Spleen (tissue), 11 donors: ENCODE measurements at regions not wholly inside any gene's neighbourhood (a gene's known extent, or its start where the extent isn't known, plus 50 kb on each side); places are given as distances from the start of the nearest gene placed in this dataset.

Experiments
- DNase-seq: peaks from one replicate; pipeline ENCODE4 v3.0.0-alpha.2; 2020
- H3K27ac ChIP-seq, 8 donors: fragments of 200-600 bp; sonication (generic) in 7 of 8; 1 replicate in 4 of 8; 2 replicates in 4 of 8; pipeline versions ENCODE4 v1.5.0 to v1.8.0; 2016 to 2021; ENCODE audit warnings: inconsistent platforms in 4 of 8, mild to moderate bottlenecking in 4 of 8, moderate library complexity in 1 of 8
- H3K27me3 ChIP-seq, 7 donors: fragments of 200-600 bp; sonication (generic) in 6 of 7; replicated peaks in 1 of 7; 1 replicate in 4 of 7; 2 replicates in 3 of 7; pipeline versions ENCODE4 v1.5.0 to v1.8.0; 2016 to 2021; ENCODE audit warnings: inconsistent platforms in 3 of 7, mild to moderate bottlenecking in 1 of 7
- H3K36me3 ChIP-seq, 6 donors: fragments of 200-600 bp; sonication (generic) in 5 of 6; 1 replicate in 4 of 6; 2 replicates in 2 of 6; pipeline versions ENCODE4 v1.5.0 to v1.8.0; 2016 to 2021; ENCODE audit warnings: inconsistent platforms in 2 of 6
- H3K4me1 ChIP-seq, 6 donors: fragments of 200-600 bp; sonication (generic) in 5 of 6; 1 replicate in 3 of 6; 2 replicates in 3 of 6; pipeline versions ENCODE4 v1.5.0 to v1.8.0; 2016 to 2021; ENCODE audit warnings: inconsistent platforms in 3 of 6
- H3K4me3 ChIP-seq, 8 donors: fragments of 200-600 bp; sonication (generic) in 7 of 8; 1 replicate in 4 of 8; 2 replicates in 4 of 8; pipeline versions ENCODE4 v1.5.0 to v1.8.0; 2016 to 2021; ENCODE audit warnings: inconsistent platforms in 4 of 8, mild to moderate bottlenecking in 4 of 8, moderate library complexity in 2 of 8
- H3K9me3 ChIP-seq, 8 donors: fragments of 200-600 bp; sonication (generic) in 7 of 8; 1 replicate in 4 of 8; 2 replicates in 4 of 8; pipeline versions ENCODE4 v1.5.0 to v1.8.0; 2016 to 2021; ENCODE audit warnings: inconsistent platforms in 4 of 8
- POLR2A ChIP-seq, 3 donors: fragments of 450-650 bp; IDR thresholded peaks; one replicate each; pipeline ENCODE4 v1.5.1; 2017; ENCODE audit warnings: antibody characterized with exemption in 3 of 3, mild to moderate bottlenecking in 1 of 3
- POLR2AphosphoS5 ChIP-seq, 3 donors: sonication (generic); formaldehyde crosslinking; IDR thresholded peaks; one replicate each; pipeline ENCODE4 v1.5.1; 2017; ENCODE audit warnings: antibody characterized with exemption in 3 of 3
- WGBS, 5 donors: extraction: QIAGEN DNeasy Blood & Tissue Kit in 3 of 5; methylation state at CpG; one replicate each; pipeline versions ENCODE4 v1.1.5 to v1.1.7; 2013 to 2018; 5-methylcytosine and 5-hydroxymethylcytosine counted together
- intact Hi-C: fragments of 100-400 bp; cut with DNase I; formaldehyde crosslinking; loops from one replicate; pipeline ENCODE4 v1.15.0; 2023; ENCODE audit warnings: low total_unique reads
- TF ChIP-seq, protein P1 (sequence below), 11 experiments: fragments of 200-600 bp in 7 of 11; fragments of 450-650 bp in 4 of 11; sonication (generic) in 4 of 11; IDR thresholded peaks in 8 of 11; conservative IDR thresholded peaks in 3 of 11; 1 replicate in 7 of 11; 2 replicates in 4 of 11; pipeline versions ENCODE4 v1.4.0 to v1.8.0; 2016 to 2021; ENCODE audit warnings: antibody characterized with exemption in 11 of 11, inconsistent platforms in 4 of 11, mild to moderate bottlenecking in 1 of 11
- donor health status: healthy with polysubstance abuse.
- donor health status: DM: no; HTN: no; CAD: no; lungs with moderate emphysema.
- donor health status: DM: no; HTN: no; CAD: no.
- donor health status: Bipolar disorder and iron deficiency.
- donor health status: healthy.
- donor health status: DM: no; HTN: no; CAD: no.
- donor health status: DM: yes; HTN: yes; CAD: no.

DNA sequence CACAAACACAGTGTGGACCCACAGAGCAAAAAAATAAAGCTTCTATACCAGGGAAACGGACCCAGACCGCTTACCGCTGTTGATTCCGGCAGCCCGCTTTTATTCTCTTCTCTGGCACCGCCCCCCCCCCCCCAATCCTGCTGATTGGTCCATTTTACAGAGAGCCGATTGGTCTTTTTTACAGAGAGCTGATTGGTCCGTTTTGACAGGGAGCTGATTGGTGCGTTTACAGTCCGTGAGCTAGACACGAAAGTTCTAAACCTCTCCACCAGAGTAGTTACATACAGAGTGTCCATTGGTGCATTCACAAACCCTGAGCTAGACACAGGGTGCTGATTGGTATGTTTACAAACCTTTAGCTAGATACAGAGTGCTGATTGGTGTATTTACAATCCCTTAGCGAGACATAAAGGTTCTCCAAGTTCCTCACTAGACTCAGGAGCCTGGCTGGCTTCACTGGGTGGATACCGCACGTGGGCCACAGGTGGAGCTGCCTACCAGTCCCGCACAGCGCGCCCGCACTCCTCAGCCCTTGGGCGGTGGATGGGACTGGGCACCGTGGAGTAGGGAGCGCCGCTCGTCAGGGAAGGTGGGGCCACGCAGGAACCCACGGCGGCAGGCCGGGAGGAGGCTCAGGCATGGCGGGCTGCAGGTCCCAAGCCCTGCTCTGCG lies 92.4 kb downstream of the HAPSTR1 start:
- Histone ChIP-seq H3K9me3 (peaks cover 0 to 9% (median 0%) of the 10 kb centered on the region in 8 donors), H3K4me1 (no peaks in the 10 kb centered on the region), H3K27ac (no peak overlapping the region), H3K4me3 (no peak overlapping the region), H3K36me3 (no peaks in the 10 kb centered on the region), H3K27me3 (no peaks in the 10 kb centered on the region)
- intact Hi-C loops: no loop called here
- DNase-seq: no peak
- WGBS, 5 donors: 78 to 88% (median 87%) methylated on average over 21 to 29 of the region's 29 CpGs
- no peak for TF ChIP-seq POLR2AphosphoS5 (IDR thresholded peaks at IDR 0.05)
- TF ChIP-seq, protein P1, sequence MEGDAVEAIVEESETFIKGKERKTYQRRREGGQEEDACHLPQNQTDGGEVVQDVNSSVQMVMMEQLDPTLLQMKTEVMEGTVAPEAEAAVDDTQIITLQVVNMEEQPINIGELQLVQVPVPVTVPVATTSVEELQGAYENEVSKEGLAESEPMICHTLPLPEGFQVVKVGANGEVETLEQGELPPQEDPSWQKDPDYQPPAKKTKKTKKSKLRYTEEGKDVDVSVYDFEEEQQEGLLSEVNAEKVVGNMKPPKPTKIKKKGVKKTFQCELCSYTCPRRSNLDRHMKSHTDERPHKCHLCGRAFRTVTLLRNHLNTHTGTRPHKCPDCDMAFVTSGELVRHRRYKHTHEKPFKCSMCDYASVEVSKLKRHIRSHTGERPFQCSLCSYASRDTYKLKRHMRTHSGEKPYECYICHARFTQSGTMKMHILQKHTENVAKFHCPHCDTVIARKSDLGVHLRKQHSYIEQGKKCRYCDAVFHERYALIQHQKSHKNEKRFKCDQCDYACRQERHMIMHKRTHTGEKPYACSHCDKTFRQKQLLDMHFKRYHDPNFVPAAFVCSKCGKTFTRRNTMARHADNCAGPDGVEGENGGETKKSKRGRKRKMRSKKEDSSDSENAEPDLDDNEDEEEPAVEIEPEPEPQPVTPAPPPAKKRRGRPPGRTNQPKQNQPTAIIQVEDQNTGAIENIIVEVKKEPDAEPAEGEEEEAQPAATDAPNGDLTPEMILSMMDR (IDR thresholded peaks at IDR 0.05 in 8 of 11, conservative IDR thresholded peaks at IDR 0.05 in 3 of 11): no peak
- no peak for TF ChIP-seq POLR2A (IDR thresholded peaks at IDR 0.05)

DNA sequence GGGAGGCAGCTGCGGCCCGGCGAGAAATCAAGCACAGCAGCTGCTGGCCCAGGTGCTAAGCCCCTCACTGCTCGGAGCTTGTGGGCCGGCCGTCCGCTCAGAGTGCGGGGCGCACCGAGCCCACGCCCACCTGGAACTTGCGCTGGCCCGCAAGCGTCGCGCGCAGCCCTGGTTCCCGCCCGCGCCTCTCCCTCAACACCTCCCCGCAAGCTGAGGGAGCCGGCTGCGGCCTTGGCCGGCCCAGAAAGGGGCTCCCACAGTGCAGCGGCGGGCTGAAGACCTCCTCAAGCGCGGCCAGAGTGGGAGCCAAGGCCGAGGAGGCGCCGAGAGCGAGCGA lies 92.9 kb downstream of the HAPSTR1 start:
- TF ChIP-seq POLR2AphosphoS5 (IDR thresholded peaks at IDR 0.05) (no peak), POLR2A (IDR thresholded peaks at IDR 0.05) (no peak)
- TF ChIP-seq, protein P1 (IDR thresholded peaks at IDR 0.05 in 8 of 11, conservative IDR thresholded peaks at IDR 0.05 in 3 of 11): no peak
- intact Hi-C loops: no loop called here
- no peaks in the 10 kb centered on the region for H3K36me3 ChIP-seq
- 85 to 90% (median 89%) methylated on average over 15 to 33 of the region's 33 CpGs for WGBS, 5 donors
- peaks cover 0 to 9% (median 0%) of the 10 kb centered on the region in 8 donors for H3K9me3 ChIP-seq
- no peak overlapping the region for H3K27ac ChIP-seq
- no peak overlapping the region for H3K4me3 ChIP-seq
- H3K4me1 ChIP-seq: no peaks in the 10 kb centered on the region
- DNase-seq: no peak
- no peaks in the 10 kb centered on the region for H3K27me3 ChIP-seq

DNA sequence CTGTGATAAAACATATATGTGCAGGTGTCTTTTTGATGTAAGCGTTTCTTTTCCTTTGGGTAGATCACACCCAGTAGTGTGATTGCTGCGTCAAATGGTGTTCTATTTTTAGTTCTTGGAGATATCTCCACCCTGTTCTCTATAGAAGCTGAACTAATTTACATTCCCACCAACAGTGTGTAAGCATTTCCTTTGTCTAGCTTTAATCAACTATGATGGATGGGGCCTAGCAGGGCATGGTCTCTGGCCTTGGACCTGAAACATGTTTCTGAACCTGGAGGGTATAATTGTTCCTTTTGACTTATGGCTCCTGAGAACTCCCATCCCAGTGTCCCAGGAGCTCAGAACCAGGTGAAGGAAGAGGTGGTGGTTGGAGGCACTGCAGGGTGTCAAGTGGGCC lies 93.9 kb downstream of the HAPSTR1 start:
- 59 to 85% (median 67%) methylated on average over 2 of the region's 2 CpGs for WGBS, 5 donors
- peaks cover 0 to 9% (median 0%) of the 10 kb centered on the region in 8 donors for H3K9me3 ChIP-seq
- TF ChIP-seq, protein P1 (IDR thresholded peaks at IDR 0.05 in 8 of 11, conservative IDR thresholded peaks at IDR 0.05 in 3 of 11): no peak
- no peak for TF ChIP-seq POLR2A (IDR thresholded peaks at IDR 0.05)
- no peak for TF ChIP-seq POLR2AphosphoS5 (IDR thresholded peaks at IDR 0.05)
- no peak overlapping the region for H3K4me3 ChIP-seq
- H3K36me3 ChIP-seq: no peaks in the 10 kb centered on the region
- no peak for DNase-seq
- H3K4me1 ChIP-seq: no peaks in the 10 kb centered on the region
- intact Hi-C loops: no loop called here
- H3K27me3 ChIP-seq: no peaks in the 10 kb centered on the region
- no peak overlapping the region for H3K27ac ChIP-seq

DNA sequence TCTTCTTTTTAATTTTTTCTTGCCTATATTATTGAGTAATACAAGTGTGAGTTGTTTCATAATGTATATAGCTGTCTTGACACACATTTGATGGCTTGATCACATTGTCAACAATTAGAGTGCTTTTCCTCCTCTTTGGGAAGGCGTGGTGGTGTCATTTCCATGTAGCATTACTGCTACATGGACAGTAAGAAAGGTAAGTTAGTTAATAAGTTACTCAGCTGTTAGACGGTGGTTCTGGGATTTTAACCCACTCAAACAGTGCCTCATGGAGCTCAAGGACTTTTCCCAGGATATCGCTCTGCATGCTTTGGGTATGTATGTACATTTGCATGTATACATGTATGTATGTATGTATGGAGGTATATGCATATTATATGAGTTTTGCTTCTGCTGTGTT lies 94.6 kb downstream of the HAPSTR1 start:
- 82 to 91% (median 89%) methylated on average over 3 of the region's 3 CpGs for WGBS, 5 donors
- TF ChIP-seq POLR2AphosphoS5 (IDR thresholded peaks at IDR 0.05): no peak
- no peak for TF ChIP-seq POLR2A (IDR thresholded peaks at IDR 0.05)
- TF ChIP-seq, protein P1 (IDR thresholded peaks at IDR 0.05 in 8 of 11, conservative IDR thresholded peaks at IDR 0.05 in 3 of 11): no peak
- Histone ChIP-seq H3K36me3 (no peaks in the 10 kb centered on the region), H3K27ac (no peak overlapping the region), H3K4me1 (no peaks in the 10 kb centered on the region), H3K27me3 (no peaks in the 10 kb centered on the region), H3K4me3 (no peak overlapping the region), H3K9me3 (peaks cover 0 to 9% (median 0%) of the 10 kb centered on the region in 8 donors)
- intact Hi-C loops: no loop called here
- no peak for DNase-seq
